HG02571 (cell line): ENCODE measurements at regions not wholly inside any gene's neighbourhood (a gene's known extent, or its start where the extent isn't known, plus 50 kb on each side); places are given as distances from the start of the nearest gene placed in this dataset.

Experiments
- ATAC-seq: cut with Tn5 transposase; IDR thresholded peaks from one replicate; pipeline ENCODE4 v1.9.1; 2021; ENCODE audit warnings: mild to moderate bottlenecking, moderate library complexity; ENCODE audit not compliant: unreplicated experiment

GRCh38 chr11:10622108-10622507, 53.6 kb upstream of the LYVE1 start:
- ATAC-seq: no peak

GRCh38 chr11:10619131-10619680, 50.7 kb upstream of the LYVE1 start:
- ATAC-seq: no peak

- ATAC-seq: no peak
Measured at GRCh38 chr11:10618490-10618889, 50.0 kb upstream of the LYVE1 start.
